ENCODE measurements at regions not wholly inside any gene's neighbourhood (a gene's known extent, or its start where the extent isn't known, plus 50 kb on each side); places are given as distances from the start of the nearest gene placed in this dataset.

GRCh38 chr10:65497837-65498236 is 1428.0 kb upstream of the LRRTM3 start:
- H3K4me1 Mint-ChIP-seq = no peaks in the 10 kb centered on the region
- H3K4me3 Mint-ChIP-seq = no peak overlapping the region
- no peak for ATAC-seq (ENCODE audit: low read depth)

GRCh38 chr10:65500716-65501115 is 1425.1 kb upstream of the LRRTM3 start:
- Mint-ChIP-seq H3K36me3 (no peaks in the 10 kb centered on the region), H3K9me3 (peaks cover 2% of the 10 kb centered on the region), H3K27ac (no peak overlapping the region), H3K4me3 (no peak overlapping the region), H3K4me1 (no peaks in the 10 kb centered on the region), H3K27me3 (no peaks in the 10 kb centered on the region)
- no peak for DNase-seq (ENCODE audit: low spot score in 2 of 2)
- ATAC-seq (ENCODE audit: low read depth) = no peak

More at GRCh38 chr10:65497837-65498236, 1428.0 kb upstream of the LRRTM3 start:
- Mint-ChIP-seq H3K27me3 (no peaks in the 10 kb centered on the region), H3K27ac (no peak overlapping the region), H3K9me3 (peaks cover 2% of the 10 kb centered on the region), H3K36me3 (no peaks in the 10 kb centered on the region)
- no peak for DNase-seq (ENCODE audit: low spot score in 2 of 2)

- Mint-ChIP-seq H3K36me3 (no peaks in the 10 kb centered on the region), H3K27ac (no peak overlapping the region), H3K4me3 (no peak overlapping the region), H3K9me3 (peaks cover 2% of the 10 kb centered on the region), H3K27me3 (no peaks in the 10 kb centered on the region), H3K4me1 (no peaks in the 10 kb centered on the region)
- ATAC-seq (ENCODE audit: low read depth) (no peak), DNase-seq (ENCODE audit: low spot score in 2 of 2) (no peak)
Measured at GRCh38 chr10:65501259-65501658, 1424.6 kb upstream of the LRRTM3 start.

GRCh38 chr10:65518379-65518778 is 1407.5 kb upstream of the LRRTM3 start:
- no peak overlapping the region for H3K4me3 Mint-ChIP-seq
- no peaks in the 10 kb centered on the region for H3K27me3 Mint-ChIP-seq
- no peak for ATAC-seq (ENCODE audit: low read depth)
- peaks cover 3% of the 10 kb centered on the region for H3K9me3 Mint-ChIP-seq
- no peak overlapping the region for H3K27ac Mint-ChIP-seq
- H3K4me1 Mint-ChIP-seq = no peaks in the 10 kb centered on the region
- DNase-seq (ENCODE audit: low spot score in 2 of 2) = no peak
- no peaks in the 10 kb centered on the region for H3K36me3 Mint-ChIP-seq

GRCh38 chr10:65528986-65529385 is 1396.8 kb upstream of the LRRTM3 start:
- peaks cover 5% of the 10 kb centered on the region for H3K9me3 Mint-ChIP-seq

GRCh38 chr10:65531545-65531944 is 1394.3 kb upstream of the LRRTM3 start:
- H3K4me3 Mint-ChIP-seq = no peak overlapping the region
- ATAC-seq (ENCODE audit: low read depth) (no peak), DNase-seq (ENCODE audit: low spot score in 2 of 2) (no peak)
- no peaks in the 10 kb centered on the region for H3K36me3 Mint-ChIP-seq
- no peaks in the 10 kb centered on the region for H3K4me1 Mint-ChIP-seq
- no peaks in the 10 kb centered on the region for H3K27me3 Mint-ChIP-seq
- no peaks in the 10 kb centered on the region for H3K9me3 Mint-ChIP-seq
- no peak overlapping the region for H3K27ac Mint-ChIP-seq

More at GRCh38 chr10:65528986-65529385, 1396.8 kb upstream of the LRRTM3 start:
- Mint-ChIP-seq H3K36me3 (no peaks in the 10 kb centered on the region), H3K4me3 (no peak overlapping the region), H3K27ac (no peak overlapping the region), H3K27me3 (no peaks in the 10 kb centered on the region), H3K4me1 (no peaks in the 10 kb centered on the region)
- ATAC-seq (ENCODE audit: low read depth) = no peak
- no peak for DNase-seq (ENCODE audit: low spot score in 2 of 2)

GRCh38 chr10:65534771-65535170 is 1391.1 kb upstream of the LRRTM3 start:
- DNase-seq (ENCODE audit: low spot score in 2 of 2) = no peak
- H3K27ac Mint-ChIP-seq = no peak overlapping the region
- no peaks in the 10 kb centered on the region for H3K27me3 Mint-ChIP-seq
- no peaks in the 10 kb centered on the region for H3K36me3 Mint-ChIP-seq
- no peak overlapping the region for H3K4me3 Mint-ChIP-seq
- peaks cover 3% of the 10 kb centered on the region for H3K9me3 Mint-ChIP-seq
- no peak for ATAC-seq (ENCODE audit: low read depth)
- H3K4me1 Mint-ChIP-seq = no peaks in the 10 kb centered on the region

GRCh38 chr10:65544756-65545155 is 1381.1 kb upstream of the LRRTM3 start:
- no peaks in the 10 kb centered on the region for H3K27me3 Mint-ChIP-seq
- peaks cover 11% of the 10 kb centered on the region for H3K9me3 Mint-ChIP-seq
- DNase-seq (ENCODE audit: low spot score in 2 of 2) (no peak), ATAC-seq (ENCODE audit: low read depth) (no peak)
- no peak overlapping the region for H3K4me3 Mint-ChIP-seq
- H3K4me1 Mint-ChIP-seq = no peaks in the 10 kb centered on the region
- H3K36me3 Mint-ChIP-seq = no peaks in the 10 kb centered on the region
- no peak overlapping the region for H3K27ac Mint-ChIP-seq

GRCh38 chr10:65548001-65548400 is 1377.8 kb upstream of the LRRTM3 start:
- no peak for DNase-seq (ENCODE audit: low spot score in 2 of 2)
- peaks cover 9% of the 10 kb centered on the region for H3K9me3 Mint-ChIP-seq
- no peaks in the 10 kb centered on the region for H3K4me1 Mint-ChIP-seq
- H3K4me3 Mint-ChIP-seq = no peak overlapping the region
- no peaks in the 10 kb centered on the region for H3K27me3 Mint-ChIP-seq
- no peaks in the 10 kb centered on the region for H3K36me3 Mint-ChIP-seq
- ATAC-seq (ENCODE audit: low read depth) = no peak
- no peak overlapping the region for H3K27ac Mint-ChIP-seq

- Mint-ChIP-seq H3K4me3 (no peak overlapping the region), H3K36me3 (no peaks in the 10 kb centered on the region), H3K27ac (no peak overlapping the region), H3K27me3 (no peaks in the 10 kb centered on the region), H3K9me3 (peaks cover 2% of the 10 kb centered on the region), H3K4me1 (no peaks in the 10 kb centered on the region)
- ATAC-seq (ENCODE audit: low read depth) (no peak), DNase-seq (ENCODE audit: low spot score in 2 of 2) (no peak)
Measured at GRCh38 chr10:65550761-65551160, 1375.1 kb upstream of the LRRTM3 start.

GRCh38 chr10:65555192-65555591 is 1370.6 kb upstream of the LRRTM3 start:
- Mint-ChIP-seq H3K4me1 (no peaks in the 10 kb centered on the region), H3K36me3 (no peaks in the 10 kb centered on the region), H3K4me3 (no peak overlapping the region), H3K9me3 (peaks cover 3% of the 10 kb centered on the region), H3K27ac (no peak overlapping the region), H3K27me3 (no peaks in the 10 kb centered on the region)
- ATAC-seq (ENCODE audit: low read depth) = no peak
- DNase-seq (ENCODE audit: low spot score in 2 of 2) = no peak

- Mint-ChIP-seq H3K27ac (no peak overlapping the region), H3K27me3 (no peaks in the 10 kb centered on the region), H3K36me3 (no peaks in the 10 kb centered on the region), H3K4me3 (no peak overlapping the region), H3K9me3 (peaks cover 3% of the 10 kb centered on the region), H3K4me1 (no peaks in the 10 kb centered on the region)
- no peak for ATAC-seq (ENCODE audit: low read depth)
- no peak for DNase-seq (ENCODE audit: low spot score in 2 of 2)
Measured at GRCh38 chr10:65556006-65556405, 1369.8 kb upstream of the LRRTM3 start.

GRCh38 chr10:65559369-65559768 is 1366.5 kb upstream of the LRRTM3 start:
- Mint-ChIP-seq H3K27ac (no peak overlapping the region), H3K9me3 (peaks cover 5% of the 10 kb centered on the region), H3K27me3 (no peaks in the 10 kb centered on the region), H3K36me3 (no peaks in the 10 kb centered on the region), H3K4me1 (no peaks in the 10 kb centered on the region), H3K4me3 (no peak overlapping the region)
- ATAC-seq (ENCODE audit: low read depth) (no peak), DNase-seq (ENCODE audit: low spot score in 2 of 2) (no peak)

GRCh38 chr10:65565246-65565645 is 1360.6 kb upstream of the LRRTM3 start:
- H3K27ac Mint-ChIP-seq = no peak overlapping the region
- no peak for DNase-seq (ENCODE audit: low spot score in 2 of 2)
- H3K4me3 Mint-ChIP-seq = no peak overlapping the region
- no peaks in the 10 kb centered on the region for H3K4me1 Mint-ChIP-seq
- H3K9me3 Mint-ChIP-seq = peaks cover 4% of the 10 kb centered on the region
- no peaks in the 10 kb centered on the region for H3K36me3 Mint-ChIP-seq
- ATAC-seq (ENCODE audit: low read depth) = no peak
- no peaks in the 10 kb centered on the region for H3K27me3 Mint-ChIP-seq

GRCh38 chr10:65566906-65567305 is 1358.9 kb upstream of the LRRTM3 start:
- no peaks in the 10 kb centered on the region for H3K36me3 Mint-ChIP-seq
- ATAC-seq (ENCODE audit: low read depth) = no peak
- H3K4me3 Mint-ChIP-seq = no peak overlapping the region
- DNase-seq (ENCODE audit: low spot score in 2 of 2) = no peak
- no peaks in the 10 kb centered on the region for H3K4me1 Mint-ChIP-seq
- H3K9me3 Mint-ChIP-seq = peaks cover 2% of the 10 kb centered on the region
- H3K27ac Mint-ChIP-seq = no peak overlapping the region
- H3K27me3 Mint-ChIP-seq = no peaks in the 10 kb centered on the region
